Neural cell (in vitro differentiated cells): ENCODE measurements at regions not wholly inside any gene's neighbourhood (a gene's known extent, or its start where the extent isn't known, plus 50 kb on each side); places are given as distances from the start of the nearest gene placed in this dataset.

Experiments used
- H2AFZ ChIP-seq: fragments of 200-600, 300-800 bp; sonication (generic), shearing (Covaris generic); 2 replicates; pipeline ENCODE4 v1.6.0; 2014; ENCODE audit warnings: low read depth, mild to moderate bottlenecking, antibody characterized with exemption, low read length, moderate library complexity
- H3F3A ChIP-seq: fragments of 200-600 bp; shearing (Covaris generic); 2 replicates; pipeline ENCODE4 v1.6.1; 2016; ENCODE audit warnings: mild to moderate bottlenecking, moderate library complexity, mixed read lengths, antibody characterized with exemption, low read length; ENCODE audit not compliant: insufficient read depth, poor library complexity, severe bottlenecking
- H3K27ac ChIP-seq: fragments of 200-600, 300-800 bp; sonication (generic), shearing (Covaris generic); 2 replicates; pipeline ENCODE4 v1.5.1; 2014; ENCODE audit warnings: mild to moderate bottlenecking, low read length, moderate library complexity
- H3K27me3 ChIP-seq: fragments of 300-800, 200-600 bp; sonication (generic), shearing (Covaris generic); 2 replicates; pipeline ENCODE4 v1.6.0; 2014; ENCODE audit warnings: mild to moderate bottlenecking, low read depth, low read length, moderate library complexity; ENCODE audit not compliant: insufficient read depth
- H3K36me3 ChIP-seq: fragments of 300-800, 200-600 bp; sonication (generic), shearing (Covaris generic); 2 replicates; pipeline ENCODE4 v1.5.1; 2014; ENCODE audit warnings: mild to moderate bottlenecking, antibody characterized with exemption, low read length, moderate library complexity; ENCODE audit not compliant: insufficient read depth
- H3K4me2 ChIP-seq: fragments of 300-800, 200-600 bp; sonication (generic), shearing (Covaris generic); 2 replicates; pipeline ENCODE4 v1.6.0; 2014; ENCODE audit warnings: mild to moderate bottlenecking, low read length
- H3K4me3 ChIP-seq: fragments of 300-800, 200-600 bp; sonication (generic), shearing (Covaris generic); 2 replicates; pipeline ENCODE4 v1.5.1; 2014; ENCODE audit warnings: mild to moderate bottlenecking, low read length, moderate library complexity
- H3K79me2 ChIP-seq: fragments of 200-600 bp; shearing (Covaris generic); replicated peaks from 2 replicates; pipeline ENCODE4 v1.6.0; 2014; ENCODE audit warnings: mild to moderate bottlenecking, low read length, moderate library complexity; ENCODE audit not compliant: insufficient read depth
- H3K9ac ChIP-seq: fragments of 300-800, 200-600 bp; sonication (generic), shearing (Covaris generic); 2 replicates; pipeline ENCODE4 v1.6.1; 2016; ENCODE audit warnings: mild to moderate bottlenecking, low read length, mixed read lengths
- H3K9me2 ChIP-seq: fragments of 200-600 bp; shearing (Covaris generic); 2 replicates; pipeline ENCODE4 v1.6.1; 2016; ENCODE audit warnings: mild to moderate bottlenecking, low read length, mixed read lengths; ENCODE audit not compliant: insufficient read depth
- H3K9me3 ChIP-seq: fragments of 200-600, 300-800 bp; sonication (generic), shearing (Covaris generic); 2 replicates; pipeline ENCODE4 v1.6.1; 2016; ENCODE audit warnings: mild to moderate bottlenecking, mixed run types, low read length, moderate library complexity, mixed read lengths
- H4K20me1 ChIP-seq: fragments of 200-600 bp; shearing (Covaris generic); 2 replicates; pipeline ENCODE4 v1.6.1; 2016; ENCODE audit warnings: mild to moderate bottlenecking, mixed run types; ENCODE audit not compliant: insufficient read depth
- CTCF ChIP-seq: fragments of 450-650 bp; IDR thresholded peaks from 2 replicates; pipeline ENCODE4 v1.5.1; 2014; ENCODE audit warnings: antibody characterized with exemption, mild to moderate bottlenecking, moderate library complexity; ENCODE audit not compliant: poor library complexity, severe bottlenecking
- EP300 ChIP-seq: fragments of 450-650 bp; conservative IDR thresholded peaks from 2 replicates; pipeline ENCODE4 v1.6.1; 2014; ENCODE audit warnings: antibody characterized with exemption, mild to moderate bottlenecking, moderate library complexity; ENCODE audit not compliant: poor library complexity, severe bottlenecking
- EZH2 ChIP-seq: fragments of 200-600, 300-800 bp; shearing (Covaris generic), sonication (generic); IDR thresholded peaks from 2 replicates; pipeline ENCODE4 v1.6.1; 2014; ENCODE audit warnings: antibody characterized with exemption, low read length, borderline replicate concordance, mild to moderate bottlenecking; ENCODE audit not compliant: insufficient read depth, poor library complexity, severe bottlenecking
- MXI1 ChIP-seq: fragments of 450-650 bp; conservative IDR thresholded peaks from 2 replicates; pipeline ENCODE4 v1.6.1; 2014; ENCODE audit warnings: antibody characterized with exemption, mild to moderate bottlenecking; ENCODE audit not compliant: poor library complexity, severe bottlenecking
- POLR2AphosphoS5 ChIP-seq: IDR thresholded peaks from 2 replicates; pipeline ENCODE4 v1.6.1; 2012
- RAD21 ChIP-seq: fragments of 450-650 bp; conservative IDR thresholded peaks from 2 replicates; pipeline ENCODE4 v1.6.1; 2014; ENCODE audit warnings: antibody characterized with exemption, mild to moderate bottlenecking, moderate library complexity
- REST ChIP-seq: IDR thresholded peaks from 2 replicates; pipeline ENCODE4 v1.6.1; 2012; ENCODE audit warnings: borderline replicate concordance
- SMC3 ChIP-seq: fragments of 450-650 bp; conservative IDR thresholded peaks from 2 replicates; pipeline ENCODE4 v1.6.1; 2014; ENCODE audit warnings: antibody characterized with exemption, mild to moderate bottlenecking, moderate library complexity; ENCODE audit not compliant: poor library complexity
- TAF1 ChIP-seq: IDR thresholded peaks from 2 replicates; pipeline ENCODE4 v1.6.1; 2012; ENCODE audit warnings: low read depth

- Histone ChIP-seq H3K9me2 (no peaks in the 10 kb centered on the region), H3K27ac (no peak overlapping the region), H3K36me3 (no peaks in the 10 kb centered on the region), H4K20me1 (no peaks in the 10 kb centered on the region), H3K4me3 (no peak overlapping the region), H2AFZ (no peak overlapping the region), H3K79me2 (no peaks in the 10 kb centered on the region), H3K9ac (no peak overlapping the region), H3K27me3 (no peaks in the 10 kb centered on the region), H3F3A (no peaks in the 10 kb centered on the region), H3K9me3 (no peaks in the 10 kb centered on the region), H3K4me2 (no peak overlapping the region)
- TF ChIP-seq MXI1 (no peak), CTCF (no peak), TAF1 (no peak), EZH2 (no peak), REST (no peak), SMC3 (no peak), RAD21 (no peak), POLR2AphosphoS5 (no peak), EP300 (no peak)
Measured at GRCh38 chr20:60255866-60256265, 297.6 kb downstream of the CDH26 start.

GRCh38 chr20:60256811-60257210 lies 298.6 kb downstream of the CDH26 start:
- H3K9ac ChIP-seq = no peak overlapping the region
- no peaks in the 10 kb centered on the region for H3K36me3 ChIP-seq
- no peaks in the 10 kb centered on the region for H3K79me2 ChIP-seq
- no peak overlapping the region for H3K27ac ChIP-seq
- no peak overlapping the region for H3K4me2 ChIP-seq
- H2AFZ ChIP-seq = no peak overlapping the region
- no peaks in the 10 kb centered on the region for H3K9me2 ChIP-seq
- H3K27me3 ChIP-seq = no peaks in the 10 kb centered on the region
- TF ChIP-seq SMC3 = no peak
- no peak for TF ChIP-seq REST
- no peak for TF ChIP-seq CTCF
- TF ChIP-seq TAF1 = no peak
- TF ChIP-seq EZH2 = no peak
- no peak for TF ChIP-seq RAD21
- TF ChIP-seq POLR2AphosphoS5 = no peak
- TF ChIP-seq MXI1 = no peak
- no peak for TF ChIP-seq EP300
- H3K4me3 ChIP-seq = no peak overlapping the region
- no peaks in the 10 kb centered on the region for H4K20me1 ChIP-seq
- H3K9me3 ChIP-seq = no peaks in the 10 kb centered on the region
- no peaks in the 10 kb centered on the region for H3F3A ChIP-seq
